Endothelial cell of umbilical vein (primary cell): ENCODE measurements at regions not wholly inside any gene's neighbourhood (a gene's known extent, or its start where the extent isn't known, plus 50 kb on each side); places are given as distances from the start of the nearest gene placed in this dataset.

ENCODE experiments used
- CTCF ChIP-seq, 2 donors: IDR thresholded peaks; 1 replicate in 1 of 2; 2 replicates in 1 of 2; pipeline ENCODE4 v1.5.1; 2011; ENCODE audit warnings: low read length in 2 of 2, mild to moderate bottlenecking in 2 of 2, moderate library complexity in 2 of 2, control low read depth in 1 of 2, inconsistent platforms in 1 of 2, low read depth in 1 of 2; ENCODE audit not compliant: insufficient read depth in 1 of 2; ENCODE audit errors: extremely low read depth in 1 of 2
- EZH2 ChIP-seq: IDR thresholded peaks from 2 replicates; pipeline ENCODE4 v1.6.1; 2012; ENCODE audit warnings: borderline replicate concordance, low read depth, mild to moderate bottlenecking, moderate library complexity, low read length, inconsistent platforms; ENCODE audit not compliant: severe bottlenecking
- GATA2 ChIP-seq: IDR thresholded peaks from 2 replicates; pipeline ENCODE4 v1.7.0; 2011; ENCODE audit warnings: low read depth, mild to moderate bottlenecking, moderate library complexity, mixed read lengths, low read length; ENCODE audit not compliant: insufficient read length, insufficient read depth
- JUN ChIP-seq: IDR thresholded peaks from 2 replicates; pipeline ENCODE4 v1.6.1; 2011; ENCODE audit warnings: borderline replicate concordance, low read depth; ENCODE audit not compliant: insufficient read length, insufficient read depth
- MAX ChIP-seq: IDR thresholded peaks from 2 replicates; pipeline ENCODE4 v1.6.1; 2011; ENCODE audit not compliant: insufficient read depth, insufficient read length
- MYC ChIP-seq: IDR thresholded peaks from one replicate; pipeline ENCODE4 v1.6.1; 2011; ENCODE audit warnings: mild to moderate bottlenecking, low read depth, low read length
- POLR2A ChIP-seq: IDR thresholded peaks from 2 replicates; pipeline ENCODE4 v1.6.1; 2012; ENCODE audit warnings: low read depth, mild to moderate bottlenecking, control low read depth, low read length
- POLR2AphosphoS5 ChIP-seq: IDR thresholded peaks from 2 replicates; pipeline ENCODE4 v1.6.1; 2012; ENCODE audit warnings: low read depth, mild to moderate bottlenecking, control low read depth, low read length, moderate library complexity; ENCODE audit not compliant: insufficient read depth

GRCh38 chr6:128739112-128739511, 143.8 kb upstream of the LAMA2 start:
- TF ChIP-seq CTCF (IDR thresholded peaks at IDR 0.05; ENCODE audit: extremely low read depth in 1 of 2, insufficient read depth in 1 of 2, low read depth in 1 of 2, low read length in 2 of 2), result no peak
- TF ChIP-seq EZH2, result no peak
- no peak for TF ChIP-seq MAX
- TF ChIP-seq POLR2AphosphoS5, result no peak
- no peak for TF ChIP-seq POLR2A
- TF ChIP-seq JUN, result no peak
- TF ChIP-seq MYC, result no peak
- TF ChIP-seq GATA2, result no peak
